NCI-H2029 treated with DMSO at 0.1 percent for 48 hours (cell line): ENCODE measurements at regions not wholly inside any gene's neighbourhood (a gene's known extent, or its start where the extent isn't known, plus 50 kb on each side); places are given as distances from the start of the nearest gene placed in this dataset.

Experiments
- DNase-seq: peaks from one replicate; lab custom pipeline; 2025; lab: John Stamatoyannopoulos, UW

GRCh38 chr22:27003297-27003696 lies 345.9 kb downstream of the MIAT start:
- DNase-seq = no peak

- DNase-seq = no peak
Observed at GRCh38 chr22:27004434-27004833, 347.0 kb downstream of the MIAT start.

GRCh38 chr22:27008454-27008853 lies 351.1 kb downstream of the MIAT start:
- DNase-seq = no peak

- DNase-seq = no peak
Observed at GRCh38 chr22:27011133-27011532, 353.7 kb downstream of the MIAT start.

- no peak for DNase-seq
Observed at GRCh38 chr22:27011717-27012116, 354.3 kb downstream of the MIAT start.

- no peak for DNase-seq
Observed at GRCh38 chr22:27019827-27020226, 362.4 kb downstream of the MIAT start.

- no peak for DNase-seq
Observed at GRCh38 chr22:27022274-27022895, 365.0 kb downstream of the MIAT start.

GRCh38 chr22:27022896-27023361 lies 365.5 kb downstream of the MIAT start:
- DNase-seq = no peak

- no peak for DNase-seq
Observed at GRCh38 chr22:27023591-27023990, 366.2 kb downstream of the MIAT start.

- DNase-seq = no peak
Observed at GRCh38 chr22:27024982-27025381, 367.6 kb downstream of the MIAT start.

- DNase-seq = no peak
Observed at GRCh38 chr22:27028093-27028492, 370.7 kb downstream of the MIAT start.

- DNase-seq = no peak
Observed at GRCh38 chr22:27029584-27030130, 372.3 kb downstream of the MIAT start.

GRCh38 chr22:27032091-27032761 lies 374.8 kb downstream of the MIAT start:
- peak; percentile 49 for DNase-seq

- no peak for DNase-seq
Observed at GRCh38 chr22:27041745-27042310, 384.4 kb downstream of the MIAT start.

- DNase-seq = no peak
Observed at GRCh38 chr22:27043262-27043661, 385.9 kb downstream of the MIAT start.

GRCh38 chr22:27045103-27045947 lies 387.9 kb downstream of the MIAT start:
- DNase-seq = no peak

- DNase-seq = no peak
Observed at GRCh38 chr22:27046086-27046485, 388.7 kb downstream of the MIAT start.

GRCh38 chr22:27046603-27047002 lies 389.2 kb downstream of the MIAT start:
- no peak for DNase-seq

GRCh38 chr22:27050771-27051170 lies 393.4 kb downstream of the MIAT start:
- DNase-seq = no peak

GRCh38 chr22:27051407-27051806 lies 394.0 kb downstream of the MIAT start:
- DNase-seq = no peak

- DNase-seq = peak; percentile 5
Observed at GRCh38 chr22:27057717-27058116, 400.3 kb downstream of the MIAT start.

GRCh38 chr22:27060190-27060589 lies 402.8 kb downstream of the MIAT start:
- no peak for DNase-seq
